Endothelial cell of umbilical vein (primary cell): ENCODE measurements at regions not wholly inside any gene's neighbourhood (a gene's known extent, or its start where the extent isn't known, plus 50 kb on each side); places are given as distances from the start of the nearest gene placed in this dataset.

Experiments
- BruUV-seq: library from RNA; stranded (reverse); fragments of 400-500 nt; replicated peaks from 2 replicates; lab custom pipeline; 2021; lab: Mats Ljungman, UMichigan
- CTCF ChIA-PET: fragments of 300-600, 350-600 bp; sonication (Branson Sonifier 250); formaldehyde crosslinking; loops from one replicate; lab custom pipeline; 2021; ENCODE audit warnings: antibody characterized with exemption, inconsistent platforms; lab: Charles Lee
- POLR2A ChIA-PET: fragments of 300-600, 350-600 bp; sonication (Branson Sonifier 250); formaldehyde crosslinking; loops from one replicate; lab custom pipeline; 2021; ENCODE audit warnings: antibody characterized with exemption, inconsistent platforms; lab: Charles Lee
- DNase-seq: peaks from one replicate; pipeline ENCODE4 v3.0.0-alpha.2; 2011; ENCODE audit warnings: low read depth, low spot score
- FAIRE-seq: peaks from 2 replicates; lab custom pipeline; 2011; peaks lifted over from hg19 to GRCh38; lab: Jason Lieb, UNC
- H2AFZ ChIP-seq: 2 replicates; pipeline ENCODE4 v1.6.0; 2012; ENCODE audit warnings: low read depth, low read length, control low read depth, inconsistent platforms
- H3K27ac ChIP-seq: 2 replicates; pipeline ENCODE4 v1.5.1; 2011; ENCODE audit warnings: low read depth, mild to moderate bottlenecking, control low read depth, low read length, moderate library complexity; ENCODE audit not compliant: insufficient read depth
- H3K27me3 ChIP-seq, 2 experiments: 2 replicates each; pipeline versions ENCODE4 v1.6.0 to v1.6.1; 2011; ENCODE audit warnings: low read length in 2 of 2, mixed read lengths in 1 of 2; ENCODE audit not compliant: control insufficient read depth in 2 of 2, insufficient read depth in 2 of 2
- H3K36me3 ChIP-seq, 2 experiments: 2 replicates in 1 of 2; 3 replicates in 1 of 2; pipeline ENCODE4 v1.5.1; 2011; ENCODE audit warnings: low read length in 2 of 2, mild to moderate bottlenecking in 1 of 2, moderate library complexity in 1 of 2; ENCODE audit not compliant: control insufficient read depth in 2 of 2, insufficient read depth in 2 of 2; ENCODE audit errors: extremely low read depth in 1 of 2
- H3K4me1 ChIP-seq: 3 replicates; pipeline ENCODE4 v1.5.1; 2011; ENCODE audit warnings: mild to moderate bottlenecking, low read length; ENCODE audit not compliant: control insufficient read depth, insufficient read depth; ENCODE audit errors: extremely low read depth
- H3K4me2 ChIP-seq: 2 replicates; pipeline ENCODE4 v1.6.1; 2011; ENCODE audit warnings: low read length, control low read depth, mixed read lengths; ENCODE audit not compliant: insufficient read depth
- H3K4me3 ChIP-seq, 3 experiments: fragments of 200-600 bp in 1 of 3; sonication (generic), shearing (Covaris generic) in 1 of 3; replicated peaks in 1 of 3; 2 replicates each; pipeline ENCODE4 v1.5.1; 2011 to 2016; ENCODE audit warnings: control low read depth in 3 of 3, low read length in 3 of 3, mild to moderate bottlenecking in 2 of 3, inconsistent platforms in 1 of 3, low read depth in 1 of 3, moderate library complexity in 1 of 3; ENCODE audit not compliant: insufficient read depth in 1 of 3
- H3K79me2 ChIP-seq: 2 replicates; pipeline ENCODE4 v1.6.0; 2012; ENCODE audit warnings: low read length, inconsistent platforms; ENCODE audit not compliant: control insufficient read depth, insufficient read depth
- H3K9ac ChIP-seq: replicated peaks from 2 replicates; pipeline ENCODE3; 2011; ENCODE audit warnings: low read length, control low read depth; ENCODE audit not compliant: insufficient read depth; ENCODE audit errors: extremely low read depth
- H3K9me1 ChIP-seq: replicated peaks from 3 replicates; pipeline ENCODE4 v1.6.0; 2011; ENCODE audit warnings: mild to moderate bottlenecking, low read length; ENCODE audit not compliant: control insufficient read depth, insufficient read depth; ENCODE audit errors: extremely low read depth
- H3K9me3 ChIP-seq: replicated peaks from 2 replicates; pipeline ENCODE4 v1.5.1; 2012; ENCODE audit warnings: low read length, inconsistent platforms; ENCODE audit not compliant: control insufficient read depth, insufficient read depth
- H4K20me1 ChIP-seq: replicated peaks from 2 replicates; pipeline ENCODE3; 2011; ENCODE audit warnings: mild to moderate bottlenecking, low read length; ENCODE audit not compliant: control insufficient read depth, insufficient read depth; ENCODE audit errors: extremely low read depth
- CTCF ChIP-seq, 2 donors: IDR thresholded peaks; 1 replicate in 1 of 2; 2 replicates in 1 of 2; pipeline ENCODE4 v1.5.1; 2011; ENCODE audit warnings: low read length in 2 of 2, mild to moderate bottlenecking in 2 of 2, moderate library complexity in 2 of 2, control low read depth in 1 of 2, inconsistent platforms in 1 of 2, low read depth in 1 of 2; ENCODE audit not compliant: insufficient read depth in 1 of 2; ENCODE audit errors: extremely low read depth in 1 of 2
- EZH2 ChIP-seq: IDR thresholded peaks from 2 replicates; pipeline ENCODE4 v1.6.1; 2012; ENCODE audit warnings: borderline replicate concordance, low read depth, mild to moderate bottlenecking, moderate library complexity, low read length, inconsistent platforms; ENCODE audit not compliant: severe bottlenecking
- FOS ChIP-seq: IDR thresholded peaks from 2 replicates; pipeline ENCODE4 v1.6.1; 2011; ENCODE audit warnings: mild to moderate bottlenecking, low read length, moderate library complexity, borderline replicate concordance; ENCODE audit not compliant: insufficient read depth
- GATA2 ChIP-seq: IDR thresholded peaks from 2 replicates; pipeline ENCODE4 v1.7.0; 2011; ENCODE audit warnings: low read depth, mild to moderate bottlenecking, moderate library complexity, mixed read lengths, low read length; ENCODE audit not compliant: insufficient read length, insufficient read depth
- JUN ChIP-seq: IDR thresholded peaks from 2 replicates; pipeline ENCODE4 v1.6.1; 2011; ENCODE audit warnings: borderline replicate concordance, low read depth; ENCODE audit not compliant: insufficient read length, insufficient read depth
- MAX ChIP-seq: IDR thresholded peaks from 2 replicates; pipeline ENCODE4 v1.6.1; 2011; ENCODE audit not compliant: insufficient read depth, insufficient read length
- MYC ChIP-seq: IDR thresholded peaks from one replicate; pipeline ENCODE4 v1.6.1; 2011; ENCODE audit warnings: mild to moderate bottlenecking, low read depth, low read length
- POLR2A ChIP-seq: IDR thresholded peaks from 2 replicates; pipeline ENCODE4 v1.6.1; 2012; ENCODE audit warnings: low read depth, mild to moderate bottlenecking, control low read depth, low read length
- POLR2AphosphoS5 ChIP-seq: IDR thresholded peaks from 2 replicates; pipeline ENCODE4 v1.6.1; 2012; ENCODE audit warnings: low read depth, mild to moderate bottlenecking, control low read depth, low read length, moderate library complexity; ENCODE audit not compliant: insufficient read depth
- dilution Hi-C: fragments of 300-500 bp; cut with MboI; formaldehyde crosslinking; loops from one replicate; pipeline ENCODE4 v1.15.0; 2019; ENCODE audit warnings: low sequenced_read_pairs; ENCODE audit not compliant: extremely low pct_ligation_motif_present
- intact Hi-C: fragments of 100-400 bp; cut with micrococcal nuclease; formaldehyde crosslinking; loops from one replicate; pipeline ENCODE4 v1.10.0; 2022

GRCh38 chr3:176526942-176527341, 670.3 kb downstream of the TBL1XR1 start:
- Histone ChIP-seq H3K36me3 (no peaks in the 10 kb centered on the region), H3K27ac (no peak overlapping the region), H3K9me3 (no peaks in the 10 kb centered on the region), H3K79me2 (no peaks in the 10 kb centered on the region), H3K27me3 (no peaks in the 10 kb centered on the region), H3K4me2 (no peak overlapping the region), H3K4me3 (no peak overlapping the region), H4K20me1 (no peaks in the 10 kb centered on the region), H3K9me1 (no peaks in the 10 kb centered on the region), H3K9ac (no peak overlapping the region), H2AFZ (no peak overlapping the region), H3K4me1 (no peaks in the 10 kb centered on the region)
- ChIA-PET CTCF (interaction anchor here (0.7 to 1.4 kb wide), 2 partner anchors 10 to 24 kb away, joined by 3 to 4 read pairs; no protein-coding TSS in a partner anchor), POLR2A (no interaction called here)
- dilution Hi-C loops = no loop called here
- no TSS peak for BruUV-seq
- FAIRE-seq (no peak), DNase-seq (no peak)
- intact Hi-C loops = no loop called here
- no peak for TF ChIP-seq POLR2AphosphoS5
- TF ChIP-seq MAX = no peak
- no peak for TF ChIP-seq CTCF (IDR thresholded peaks at IDR 0.05; ENCODE audit: extremely low read depth in 1 of 2, insufficient read depth in 1 of 2, low read depth in 1 of 2, low read length in 2 of 2)
- no peak for TF ChIP-seq JUN
- no peak for TF ChIP-seq FOS
- no peak for TF ChIP-seq GATA2
- no peak for TF ChIP-seq EZH2
- TF ChIP-seq POLR2A = no peak
- TF ChIP-seq MYC = no peak
